Spleen (tissue), 11 donors: ENCODE measurements at regions not wholly inside any gene's neighbourhood (a gene's known extent, or its start where the extent isn't known, plus 50 kb on each side); places are given as distances from the start of the nearest gene placed in this dataset.
A peak's percentile ranks its signal among the peaks of the same experiment; 100 is the strongest.

Source experiments
- DNase-seq: peaks from one replicate; pipeline ENCODE4 v3.0.0-alpha.2; 2020
- H3K27ac ChIP-seq, 8 donors: fragments of 200-600 bp; sonication (generic) in 7 of 8; 1 replicate in 4 of 8; 2 replicates in 4 of 8; pipeline versions ENCODE4 v1.5.0 to v1.8.0; 2016 to 2021; ENCODE audit warnings: inconsistent platforms in 4 of 8, mild to moderate bottlenecking in 4 of 8, moderate library complexity in 1 of 8
- H3K27me3 ChIP-seq, 7 donors: fragments of 200-600 bp; sonication (generic) in 6 of 7; replicated peaks in 1 of 7; 1 replicate in 4 of 7; 2 replicates in 3 of 7; pipeline versions ENCODE4 v1.5.0 to v1.8.0; 2016 to 2021; ENCODE audit warnings: inconsistent platforms in 3 of 7, mild to moderate bottlenecking in 1 of 7
- H3K36me3 ChIP-seq, 6 donors: fragments of 200-600 bp; sonication (generic) in 5 of 6; 1 replicate in 4 of 6; 2 replicates in 2 of 6; pipeline versions ENCODE4 v1.5.0 to v1.8.0; 2016 to 2021; ENCODE audit warnings: inconsistent platforms in 2 of 6
- H3K4me1 ChIP-seq, 6 donors: fragments of 200-600 bp; sonication (generic) in 5 of 6; 1 replicate in 3 of 6; 2 replicates in 3 of 6; pipeline versions ENCODE4 v1.5.0 to v1.8.0; 2016 to 2021; ENCODE audit warnings: inconsistent platforms in 3 of 6
- H3K4me3 ChIP-seq, 8 donors: fragments of 200-600 bp; sonication (generic) in 7 of 8; 1 replicate in 4 of 8; 2 replicates in 4 of 8; pipeline versions ENCODE4 v1.5.0 to v1.8.0; 2016 to 2021; ENCODE audit warnings: inconsistent platforms in 4 of 8, mild to moderate bottlenecking in 4 of 8, moderate library complexity in 2 of 8
- H3K9me3 ChIP-seq, 8 donors: fragments of 200-600 bp; sonication (generic) in 7 of 8; 1 replicate in 4 of 8; 2 replicates in 4 of 8; pipeline versions ENCODE4 v1.5.0 to v1.8.0; 2016 to 2021; ENCODE audit warnings: inconsistent platforms in 4 of 8
- CTCF ChIP-seq, 11 experiments: fragments of 200-600 bp in 7 of 11; fragments of 450-650 bp in 4 of 11; sonication (generic) in 4 of 11; IDR thresholded peaks in 8 of 11; conservative IDR thresholded peaks in 3 of 11; 1 replicate in 7 of 11; 2 replicates in 4 of 11; pipeline versions ENCODE4 v1.4.0 to v1.8.0; 2016 to 2021; ENCODE audit warnings: antibody characterized with exemption in 11 of 11, inconsistent platforms in 4 of 11, mild to moderate bottlenecking in 1 of 11
- POLR2A ChIP-seq, 3 donors: fragments of 450-650 bp; IDR thresholded peaks; one replicate each; pipeline ENCODE4 v1.5.1; 2017; ENCODE audit warnings: antibody characterized with exemption in 3 of 3, mild to moderate bottlenecking in 1 of 3
- POLR2AphosphoS5 ChIP-seq, 3 donors: sonication (generic); formaldehyde crosslinking; IDR thresholded peaks; one replicate each; pipeline ENCODE4 v1.5.1; 2017; ENCODE audit warnings: antibody characterized with exemption in 3 of 3
- WGBS, 5 donors: extraction: QIAGEN DNeasy Blood & Tissue Kit in 3 of 5; methylation state at CpG; one replicate each; pipeline versions ENCODE4 v1.1.5 to v1.1.7; 2013 to 2018; 5-methylcytosine and 5-hydroxymethylcytosine counted together
- intact Hi-C: fragments of 100-400 bp; cut with DNase I; formaldehyde crosslinking; loops from one replicate; pipeline ENCODE4 v1.15.0; 2023; ENCODE audit warnings: low total_unique reads
- donor health status: healthy with polysubstance abuse.
- donor health status: DM: no; HTN: no; CAD: no; lungs with moderate emphysema.
- donor health status: DM: no; HTN: no; CAD: no.
- donor health status: Bipolar disorder and iron deficiency.
- donor health status: healthy.
- donor health status: DM: no; HTN: no; CAD: no.
- donor health status: DM: yes; HTN: yes; CAD: no.

- no peak for DNase-seq
- Histone ChIP-seq H3K27me3 (no peaks in the 10 kb centered on the region), H3K36me3 (no peaks in the 10 kb centered on the region), H3K27ac (peak overlapping the region in 6 of 8 donors; percentile 50 to 62 (median 58)), H3K4me3 (no peak overlapping the region), H3K4me1 (peaks cover 3 to 16% (median 10%) of the 10 kb centered on the region in 6 donors), H3K9me3 (no peaks in the 10 kb centered on the region)
- intact Hi-C loops: no loop called here
- peak in 1 of 3 donors; percentile 24 for TF ChIP-seq POLR2AphosphoS5 (IDR thresholded peaks at IDR 0.05)
- TF ChIP-seq CTCF (IDR thresholded peaks at IDR 0.05 in 8 of 11, conservative IDR thresholded peaks at IDR 0.05 in 3 of 11): no peak
- WGBS, 5 donors: 9 to 20% (median 14%) methylated on average over 4 of the region's 4 CpGs
Observed at GRCh38 chr10:65341323-65341925, 1584.4 kb upstream of the LRRTM3 start.

- no peaks in the 10 kb centered on the region for H3K36me3 ChIP-seq
- peak overlapping the region in 5 of 8 donors; percentile 17 to 59 (median 39) for H3K27ac ChIP-seq
- no peak overlapping the region for H3K4me3 ChIP-seq
- no peaks in the 10 kb centered on the region for H3K27me3 ChIP-seq
- TF ChIP-seq POLR2A (IDR thresholded peaks at IDR 0.05) (no peak), CTCF (IDR thresholded peaks at IDR 0.05 in 8 of 11, conservative IDR thresholded peaks at IDR 0.05 in 3 of 11) (no peak), POLR2AphosphoS5 (IDR thresholded peaks at IDR 0.05) (no peak)
- no peak for DNase-seq
- H3K4me1 ChIP-seq: peaks cover 3 to 16% (median 10%) of the 10 kb centered on the region in 6 donors
- intact Hi-C loops: no loop called here
- no peaks in the 10 kb centered on the region for H3K9me3 ChIP-seq
- WGBS, 5 donors: 62 to 77% (median 68%) methylated on average over 1 of the region's 1 CpG
Observed at GRCh38 chr10:65342245-65342644, 1583.6 kb upstream of the LRRTM3 start.

GRCh38 chr10:65346466-65346865 is 1579.4 kb upstream of the LRRTM3 start:
- Histone ChIP-seq H3K27ac (no peak overlapping the region), H3K27me3 (no peaks in the 10 kb centered on the region), H3K4me1 (peaks cover 0 to 7% (median 5%) of the 10 kb centered on the region in 6 donors), H3K9me3 (no peaks in the 10 kb centered on the region), H3K4me3 (no peak overlapping the region), H3K36me3 (no peaks in the 10 kb centered on the region)
- WGBS, 5 donors: 69 to 87% (median 76%) methylated on average over 3 of the region's 3 CpGs
- no peak for DNase-seq
- intact Hi-C loops: no loop called here
- no peak for TF ChIP-seq CTCF (IDR thresholded peaks at IDR 0.05 in 8 of 11, conservative IDR thresholded peaks at IDR 0.05 in 3 of 11)
- TF ChIP-seq POLR2AphosphoS5 (IDR thresholded peaks at IDR 0.05): no peak
- TF ChIP-seq POLR2A (IDR thresholded peaks at IDR 0.05): no peak

- TF ChIP-seq CTCF (IDR thresholded peaks at IDR 0.05 in 8 of 11, conservative IDR thresholded peaks at IDR 0.05 in 3 of 11): no peak
- 87 to 96% (median 92%) methylated on average over 8 of the region's 8 CpGs for WGBS, 5 donors
- Histone ChIP-seq H3K36me3 (no peaks in the 10 kb centered on the region), H3K27me3 (no peaks in the 10 kb centered on the region), H3K9me3 (peaks cover 0 to 4% (median 0%) of the 10 kb centered on the region in 8 donors), H3K4me1 (no peaks in the 10 kb centered on the region), H3K4me3 (no peak overlapping the region), H3K27ac (no peak overlapping the region)
- DNase-seq: no peak
- intact Hi-C loops: no loop called here
Observed at GRCh38 chr10:65348637-65349036, 1577.2 kb upstream of the LRRTM3 start.
